HTR-8/SVneo (cell line): ENCODE measurements at regions not wholly inside any gene's neighbourhood (a gene's known extent, or its start where the extent isn't known, plus 50 kb on each side); places are given as distances from the start of the nearest gene placed in this dataset.
"Not testable (repeated sequence)": the region's sequence is repeated elsewhere in the genome, so short reads cannot be mapped to it uniquely, and the experiment has no call there.

Experiments
- DNase-seq: peaks from one replicate; pipeline ENCODE4 v3.0.0; 2011; ENCODE audit warnings: low spot score, mixed read lengths; ENCODE audit not compliant: insufficient read length
- FAIRE-seq: peaks from 2 replicates; lab custom pipeline; 2011; peaks lifted over from hg19 to GRCh38; lab: Jason Lieb, UNC

DNA sequence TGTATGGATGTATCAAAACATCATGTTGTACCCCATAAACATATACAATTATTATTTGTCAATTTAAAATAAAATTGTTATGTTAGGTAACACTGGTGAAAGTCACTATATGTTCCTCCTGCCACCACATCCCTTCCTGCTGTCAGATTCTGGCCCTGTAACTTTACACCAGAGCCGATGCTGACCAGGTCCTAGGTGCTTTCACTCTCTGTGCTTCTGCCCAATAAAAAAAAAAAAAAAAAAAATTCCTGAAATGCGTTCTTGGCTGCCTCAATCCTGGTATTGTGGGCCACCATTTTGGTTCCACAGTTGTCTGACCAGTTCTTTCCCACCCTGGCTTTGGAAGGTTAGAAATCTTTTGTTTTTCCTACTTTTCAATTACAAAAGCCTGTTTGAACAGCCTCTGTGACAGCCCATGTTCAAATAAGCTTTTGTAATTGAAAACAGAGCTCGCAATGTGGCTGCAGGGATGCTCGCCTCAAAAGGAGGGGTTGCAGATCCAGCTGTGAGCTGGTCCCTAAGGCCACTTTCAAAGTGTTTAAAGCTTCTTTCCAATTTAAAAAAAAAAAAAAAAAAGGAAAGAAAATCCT lies 831.0 kb upstream of the EEF2KMT start:
- no peak for DNase-seq
- FAIRE-seq: no peak

GRCh38 chr16:5925850-5926249 lies 828.3 kb upstream of the EEF2KMT start:
- FAIRE-seq: no peak
- DNase-seq: no peak

- no peak for FAIRE-seq
These were observed 825.1 kb upstream of the EEF2KMT start for GRCh38 chr16:5922686-5923085.

GRCh38 chr16:5918567-5919130 lies 821.1 kb upstream of the EEF2KMT start:
- FAIRE-seq (no peak), DNase-seq (no peak)

More at GRCh38 chr16:5922686-5923085, 825.1 kb upstream of the EEF2KMT start:
- DNase-seq: no peak

GRCh38 chr16:5917436-5918195 lies 820.0 kb upstream of the EEF2KMT start:
- DNase-seq (no peak), FAIRE-seq (no peak)

DNA sequence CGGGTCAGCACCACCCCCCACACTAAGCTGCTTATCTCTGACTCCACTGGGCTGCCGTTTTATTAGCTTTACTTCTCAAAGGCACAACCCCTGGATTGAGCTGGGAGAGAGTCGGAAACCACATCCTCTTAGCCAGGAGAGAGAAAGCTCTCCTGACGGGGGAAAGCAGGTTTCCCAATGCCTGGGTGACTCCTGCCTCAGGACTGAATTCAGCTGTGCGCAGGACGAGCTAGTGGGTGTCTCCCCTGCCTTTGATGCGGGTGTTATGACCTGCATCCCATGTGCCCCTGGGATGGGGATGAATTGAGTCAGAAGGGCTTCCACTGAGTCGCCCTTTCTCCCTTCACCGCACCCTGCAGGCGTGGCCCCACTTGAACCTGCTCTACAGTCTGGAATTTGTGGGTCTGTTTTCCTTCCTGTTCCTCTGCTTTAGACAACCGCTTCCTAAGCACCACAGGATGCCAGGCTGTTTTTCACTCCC lies 819.2 kb upstream of the EEF2KMT start:
- DNase-seq: no peak
- FAIRE-seq: no peak

GRCh38 chr16:5911241-5911640 lies 813.6 kb upstream of the EEF2KMT start:
- DNase-seq (no peak), FAIRE-seq (no peak)

- not testable (repeated sequence) for FAIRE-seq, DNase-seq
These were observed 812.0 kb upstream of the EEF2KMT start for GRCh38 chr16:5909556-5909955.

GRCh38 chr16:5907544-5907943 lies 809.9 kb upstream of the EEF2KMT start:
- no peak for DNase-seq
- FAIRE-seq: no peak

GRCh38 chr16:5906351-5906750 lies 808.8 kb upstream of the EEF2KMT start:
- FAIRE-seq: no peak
- no peak for DNase-seq

DNA sequence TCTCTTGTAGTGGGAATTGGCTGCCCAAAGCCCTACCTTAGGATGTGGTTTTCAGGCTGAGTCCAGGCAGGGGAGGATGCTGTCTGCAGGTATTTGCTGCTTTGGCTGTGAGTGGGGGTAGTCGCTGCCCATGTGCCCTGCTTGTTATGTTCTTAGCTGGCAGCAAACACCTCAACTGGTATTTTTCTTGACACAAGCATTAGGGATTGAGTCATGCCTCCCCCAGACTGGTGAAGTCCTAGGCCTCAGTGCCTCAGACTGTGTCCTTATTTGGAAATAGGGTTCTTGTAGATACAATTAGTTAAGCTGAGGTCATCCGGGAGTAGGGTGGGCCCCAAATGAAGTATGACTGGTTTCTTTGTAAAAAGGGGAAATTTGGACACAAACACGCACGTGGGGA lies 808.3 kb upstream of the EEF2KMT start:
- DNase-seq (no peak), FAIRE-seq (no peak)

- FAIRE-seq (no peak), DNase-seq (no peak)
These were observed 806.2 kb upstream of the EEF2KMT start for GRCh38 chr16:5903832-5904231.

DNA sequence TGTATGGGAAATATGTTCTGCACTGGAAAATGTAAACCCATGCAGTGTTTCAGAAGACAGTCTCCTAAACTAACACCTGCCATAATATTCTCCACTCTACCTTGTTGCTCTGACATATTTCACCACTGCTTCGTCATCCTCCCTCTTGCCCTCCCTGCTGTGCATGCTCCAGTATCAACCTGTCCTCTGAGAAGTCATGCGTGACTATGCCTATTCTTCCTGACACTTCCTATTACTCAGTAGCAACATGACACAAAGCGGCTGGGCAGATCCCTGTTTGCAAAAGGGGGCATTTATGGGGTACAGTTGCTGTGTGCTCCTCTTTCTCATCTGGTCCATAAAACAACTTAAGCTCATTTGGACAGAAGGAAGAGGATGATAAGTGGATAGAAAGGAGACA lies 805.6 kb upstream of the EEF2KMT start:
- no peak for DNase-seq
- FAIRE-seq: no peak

GRCh38 chr16:5900046-5900445 lies 802.5 kb upstream of the EEF2KMT start:
- DNase-seq (no peak), FAIRE-seq (no peak)

DNA sequence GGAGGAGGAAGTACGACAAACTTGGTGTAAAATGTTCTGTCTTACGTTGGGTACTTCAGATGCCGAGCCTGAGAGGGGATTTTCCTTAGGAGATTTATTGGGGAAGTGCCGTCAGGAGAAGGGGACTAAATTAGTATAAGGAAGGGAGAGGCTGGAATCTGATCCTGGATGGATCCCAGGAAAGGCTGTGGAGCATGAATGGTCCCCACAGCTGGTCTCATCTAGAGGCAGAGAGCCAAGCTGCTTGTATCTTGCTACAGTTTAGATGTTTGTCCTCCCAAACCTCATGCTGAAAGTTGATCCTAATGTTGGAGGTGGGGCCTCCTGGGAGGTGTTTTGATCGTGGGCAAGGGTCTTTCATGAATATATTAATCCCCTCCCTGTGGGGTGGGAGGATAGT lies 798.4 kb upstream of the EEF2KMT start:
- FAIRE-seq: no peak

GRCh38 chr16:5895137-5895536 lies 797.5 kb upstream of the EEF2KMT start:
- no peak for DNase-seq
- no peak for FAIRE-seq

More for the DNA sequence above, 798.4 kb upstream of the EEF2KMT start:
- no peak for DNase-seq

DNA sequence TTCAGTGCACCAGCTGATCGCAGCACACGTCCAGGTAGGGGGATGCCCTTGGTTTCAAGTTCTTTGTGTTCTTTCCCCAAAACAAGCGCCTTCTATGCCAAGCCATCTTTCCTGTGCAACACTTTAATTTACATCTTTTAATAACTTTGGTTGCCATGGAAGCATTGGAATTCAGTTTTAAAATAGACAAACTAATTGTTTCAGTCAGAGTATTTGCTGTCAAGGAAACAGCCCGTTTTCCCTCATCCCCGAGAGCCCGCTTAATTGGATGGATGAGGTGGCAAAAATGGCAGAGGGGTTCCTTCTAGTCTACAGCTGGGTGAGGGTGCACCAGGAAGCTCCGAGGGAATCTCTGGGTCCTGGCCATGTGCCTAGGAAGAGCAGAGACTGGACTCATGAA lies 793.7 kb upstream of the EEF2KMT start:
- FAIRE-seq: no peak
- no peak for DNase-seq

GRCh38 chr16:5885521-5885920 lies 787.9 kb upstream of the EEF2KMT start:
- no peak for FAIRE-seq
- no peak for DNase-seq

DNA sequence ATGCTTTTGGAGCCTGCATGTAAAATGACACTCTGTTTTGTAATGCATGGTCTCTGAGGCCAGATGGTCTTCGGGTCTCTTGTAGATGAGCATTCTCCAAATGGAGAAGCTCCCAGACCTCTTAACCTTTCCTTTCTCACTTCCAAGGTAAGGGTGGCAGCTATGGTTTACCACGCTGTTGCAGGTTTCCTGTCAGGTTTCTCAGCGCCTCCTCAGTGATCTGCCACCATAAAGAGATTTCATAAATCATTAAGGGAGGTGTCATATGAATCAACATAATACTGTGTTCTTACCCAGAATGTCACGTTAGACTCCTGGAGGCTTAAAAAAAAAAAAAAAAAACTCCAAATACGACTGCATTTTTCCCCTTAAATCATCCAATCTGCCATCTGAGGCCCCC lies 787.4 kb upstream of the EEF2KMT start:
- DNase-seq (no peak), FAIRE-seq (no peak)

GRCh38 chr16:5884339-5884738 lies 786.7 kb upstream of the EEF2KMT start:
- DNase-seq (no peak), FAIRE-seq (no peak)

DNA sequence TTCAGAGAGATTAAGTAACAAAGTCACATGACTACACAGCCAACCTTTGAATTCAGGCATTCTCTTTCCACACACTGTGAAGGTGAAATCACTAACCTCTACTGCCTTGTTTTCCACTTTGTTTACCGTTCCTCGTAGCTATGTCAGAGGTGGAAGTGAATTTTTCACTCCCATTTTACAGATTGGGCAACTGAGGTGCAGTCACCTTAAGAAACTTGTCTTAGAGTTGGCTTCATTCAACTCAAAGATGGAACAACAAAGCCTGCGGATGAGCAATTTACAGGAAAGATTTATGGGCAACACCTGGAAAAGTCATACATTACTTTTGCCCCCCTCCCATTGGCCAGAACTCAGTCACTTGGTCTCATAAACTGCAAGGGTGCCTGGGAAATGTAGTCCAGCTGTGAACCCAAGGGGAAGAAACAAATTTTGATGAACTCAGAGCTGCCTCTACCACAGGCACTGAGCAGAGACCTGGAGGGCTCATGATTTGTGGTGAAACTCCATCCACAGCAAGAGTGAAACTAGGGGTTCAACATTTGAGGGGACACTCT lies 784.6 kb upstream of the EEF2KMT start:
- no peak for FAIRE-seq

More for the DNA sequence above, 784.6 kb upstream of the EEF2KMT start:
- no peak for DNase-seq
